ENCODE measurements at regions not wholly inside any gene's neighbourhood (a gene's known extent, or its start where the extent isn't known, plus 50 kb on each side); places are given as distances from the start of the nearest gene placed in this dataset.

- no peaks in the 10 kb centered on the region for H3K9me3 ChIP-seq
- H3K27me3 ChIP-seq = no peaks in the 10 kb centered on the region
- H3K27ac ChIP-seq = no peak overlapping the region
- no peaks in the 10 kb centered on the region for H3K4me1 ChIP-seq
- no peaks in the 10 kb centered on the region for H3K36me3 ChIP-seq
- H3K4me3 ChIP-seq = no peak overlapping the region
- intact Hi-C loops (cut with DNase I) = no loop called here
- TF ChIP-seq POLR2AphosphoS5 (IDR thresholded peaks at IDR 0.05) (no peak), EP300 (IDR thresholded peaks at IDR 0.05) (no peak), POLR2A (IDR thresholded peaks at IDR 0.05) (no peak)
- TF ChIP-seq, protein P1, sequence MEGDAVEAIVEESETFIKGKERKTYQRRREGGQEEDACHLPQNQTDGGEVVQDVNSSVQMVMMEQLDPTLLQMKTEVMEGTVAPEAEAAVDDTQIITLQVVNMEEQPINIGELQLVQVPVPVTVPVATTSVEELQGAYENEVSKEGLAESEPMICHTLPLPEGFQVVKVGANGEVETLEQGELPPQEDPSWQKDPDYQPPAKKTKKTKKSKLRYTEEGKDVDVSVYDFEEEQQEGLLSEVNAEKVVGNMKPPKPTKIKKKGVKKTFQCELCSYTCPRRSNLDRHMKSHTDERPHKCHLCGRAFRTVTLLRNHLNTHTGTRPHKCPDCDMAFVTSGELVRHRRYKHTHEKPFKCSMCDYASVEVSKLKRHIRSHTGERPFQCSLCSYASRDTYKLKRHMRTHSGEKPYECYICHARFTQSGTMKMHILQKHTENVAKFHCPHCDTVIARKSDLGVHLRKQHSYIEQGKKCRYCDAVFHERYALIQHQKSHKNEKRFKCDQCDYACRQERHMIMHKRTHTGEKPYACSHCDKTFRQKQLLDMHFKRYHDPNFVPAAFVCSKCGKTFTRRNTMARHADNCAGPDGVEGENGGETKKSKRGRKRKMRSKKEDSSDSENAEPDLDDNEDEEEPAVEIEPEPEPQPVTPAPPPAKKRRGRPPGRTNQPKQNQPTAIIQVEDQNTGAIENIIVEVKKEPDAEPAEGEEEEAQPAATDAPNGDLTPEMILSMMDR (IDR thresholded peaks at IDR 0.05) = no peak
- DNase-seq = no peak
Observed at GRCh38 chr5:13253111-13253510, 691.4 kb downstream of the DNAH5 start.

- WGBS, 2 donors = 94% methylated on average over 5 of the region's 5 CpGs
- intact Hi-C loops (cut with DNase I) = no loop called here
Observed at GRCh38 chr5:13252699-13253098, 691.8 kb downstream of the DNAH5 start.

GRCh38 chr5:13251623-13252376 lies 692.7 kb downstream of the DNAH5 start:
- Histone ChIP-seq H3K27me3 (no peaks in the 10 kb centered on the region), H3K27ac (no peak overlapping the region), H3K36me3 (no peaks in the 10 kb centered on the region), H3K4me1 (no peaks in the 10 kb centered on the region), H3K9me3 (no peaks in the 10 kb centered on the region), H3K4me3 (no peak overlapping the region)
- 48 to 74% methylated on average over 7 of the region's 7 CpGs for WGBS, 2 donors
- intact Hi-C loops (cut with DNase I) = no loop called here
- TF ChIP-seq POLR2AphosphoS5 (IDR thresholded peaks at IDR 0.05) (no peak), EP300 (IDR thresholded peaks at IDR 0.05) (no peak), POLR2A (IDR thresholded peaks at IDR 0.05) (no peak)
- TF ChIP-seq, protein P1 (IDR thresholded peaks at IDR 0.05) = no peak
- DNase-seq = no peak

More at GRCh38 chr5:13252699-13253098, 691.8 kb downstream of the DNAH5 start:
- no peaks in the 10 kb centered on the region for H3K9me3 ChIP-seq
- H3K4me1 ChIP-seq = no peaks in the 10 kb centered on the region
- no peaks in the 10 kb centered on the region for H3K36me3 ChIP-seq
- H3K4me3 ChIP-seq = no peak overlapping the region
- H3K27me3 ChIP-seq = no peaks in the 10 kb centered on the region
- H3K27ac ChIP-seq = no peak overlapping the region
- TF ChIP-seq, protein P1 (IDR thresholded peaks at IDR 0.05) = no peak
- TF ChIP-seq POLR2AphosphoS5 (IDR thresholded peaks at IDR 0.05) = no peak
- no peak for TF ChIP-seq POLR2A (IDR thresholded peaks at IDR 0.05)
- TF ChIP-seq EP300 (IDR thresholded peaks at IDR 0.05) = no peak
- DNase-seq = no peak

GRCh38 chr5:13250464-13251291 lies 693.8 kb downstream of the DNAH5 start:
- no peaks in the 10 kb centered on the region for H3K4me1 ChIP-seq
- intact Hi-C loops (cut with DNase I) = no loop called here
- DNase-seq = no peak
- WGBS, 2 donors = 78 to 81% methylated on average over 4 of the region's 4 CpGs
- TF ChIP-seq POLR2AphosphoS5 (IDR thresholded peaks at IDR 0.05) (no peak), EP300 (IDR thresholded peaks at IDR 0.05) (no peak), POLR2A (IDR thresholded peaks at IDR 0.05) (no peak)
- TF ChIP-seq, protein P1 (IDR thresholded peaks at IDR 0.05) = no peak
- no peak overlapping the region for H3K4me3 ChIP-seq
- H3K27me3 ChIP-seq = no peaks in the 10 kb centered on the region
- H3K9me3 ChIP-seq = no peaks in the 10 kb centered on the region
- H3K27ac ChIP-seq = no peak overlapping the region
- H3K36me3 ChIP-seq = no peaks in the 10 kb centered on the region

All from sigmoid colon (tissue), 6 donors.